IMR-90 (cell line): ENCODE measurements at regions not wholly inside any gene's neighbourhood (a gene's known extent, or its start where the extent isn't known, plus 50 kb on each side); places are given as distances from the start of the nearest gene placed in this dataset.

Experiments
- ATAC-seq: fragments of 200-7000 bp; cut with Tn5 transposase; 2 replicates; pipeline ENCODE4 v1.9.1; 2020; ENCODE audit warnings: low read depth, mild to moderate bottlenecking, moderate library complexity
- BruUV-seq: library from RNA; stranded (reverse); fragments of 400-500 nt; replicated peaks from 2 replicates; lab custom pipeline; 2021; lab: Mats Ljungman, UMichigan
- CTCF ChIA-PET: fragments of 300-600 bp; formaldehyde crosslinking; extraction: SDS; loops from one replicate; lab custom pipeline; 2021; ENCODE audit warnings: antibody characterized with exemption; lab: Yijun Ruan, JAX
- POLR2A ChIA-PET: fragments of 300-600 bp; sonication (Branson Sonifier 250); formaldehyde crosslinking; loops from one replicate; lab custom pipeline; 2022; ENCODE audit warnings: antibody characterized with exemption; ENCODE audit not compliant: unreplicated experiment; lab: Charles Lee
- DNase-seq: peaks from one replicate; pipeline ENCODE4 v3.0.0; 2013
- H2AFZ ChIP-seq: replicated peaks from 2 replicates; pipeline ENCODE3; 2013; ENCODE audit warnings: low read length, mild to moderate bottlenecking; ENCODE audit not compliant: poor library complexity
- H2AK5ac ChIP-seq: 2 replicates; pipeline ENCODE4 v1.6.1; 2013; ENCODE audit warnings: low read depth, low read length, inconsistent platforms
- H2AK9ac ChIP-seq: replicated peaks from 2 replicates; pipeline ENCODE3; 2013; ENCODE audit warnings: mild to moderate bottlenecking, low read depth, low read length, moderate library complexity; ENCODE audit not compliant: poor library complexity
- H2BK120ac ChIP-seq: 2 replicates; pipeline ENCODE4 v1.6.1; 2013; ENCODE audit warnings: low read depth, low read length, inconsistent platforms
- H2BK15ac ChIP-seq: 3 replicates; pipeline ENCODE4 v1.6.1; 2013; ENCODE audit warnings: low read depth, low read length, inconsistent platforms
- H2BK20ac ChIP-seq: 2 replicates; pipeline ENCODE4 v1.6.1; 2013; ENCODE audit warnings: low read depth, mild to moderate bottlenecking, inconsistent platforms, low read length, moderate library complexity
- H2BK5ac ChIP-seq: 2 replicates; pipeline ENCODE4 v1.6.1; 2013; ENCODE audit warnings: mild to moderate bottlenecking, low read depth, low read length, inconsistent platforms; ENCODE audit not compliant: poor library complexity, severe bottlenecking
- H3K14ac ChIP-seq: replicated peaks from 2 replicates; pipeline ENCODE4 v1.6.1; 2013; ENCODE audit warnings: low read depth, low read length, inconsistent platforms
- H3K18ac ChIP-seq: 2 replicates; pipeline ENCODE4 v1.6.1; 2013; ENCODE audit warnings: low read depth, low read length, control low read depth
- H3K23ac ChIP-seq: 2 replicates; pipeline ENCODE4 v1.6.1; 2013; ENCODE audit warnings: low read depth, low read length, inconsistent platforms
- H3K27ac ChIP-seq: 2 replicates; pipeline ENCODE4 v1.5.1; 2013; ENCODE audit warnings: mild to moderate bottlenecking, control low read depth, low read length; ENCODE audit not compliant: insufficient read depth
- H3K27me3 ChIP-seq: 2 replicates; pipeline ENCODE4 v1.6.1; 2013; ENCODE audit warnings: low read length; ENCODE audit not compliant: control insufficient read depth, insufficient read depth
- H3K36me3 ChIP-seq: 2 replicates; pipeline ENCODE4 v1.6.1; 2013; ENCODE audit warnings: low read length, mixed read lengths; ENCODE audit not compliant: control insufficient read depth, insufficient read depth
- H3K4ac ChIP-seq: 2 replicates; pipeline ENCODE4 v1.6.1; 2013; ENCODE audit warnings: low read depth, low read length, inconsistent platforms
- H3K4me1 ChIP-seq: 2 replicates; pipeline ENCODE4 v1.6.1; 2013; ENCODE audit warnings: low read length, mixed read lengths; ENCODE audit not compliant: control insufficient read depth, insufficient read depth
- H3K4me2 ChIP-seq: 2 replicates; pipeline ENCODE4 v1.6.1; 2013; ENCODE audit warnings: low read depth, mild to moderate bottlenecking, control low read depth, low read length, moderate library complexity
- H3K4me3 ChIP-seq: 2 replicates; pipeline ENCODE4 v1.5.1; 2013; ENCODE audit warnings: low read depth, mild to moderate bottlenecking, control low read depth, low read length, moderate library complexity; ENCODE audit not compliant: insufficient read depth
- H3K56ac ChIP-seq: 2 replicates; pipeline ENCODE4 v1.6.1; 2013; ENCODE audit warnings: low read length, inconsistent platforms; ENCODE audit not compliant: insufficient read depth; ENCODE audit errors: extremely low read depth
- H3K79me1 ChIP-seq, 2 experiments: 2 replicates each; pipeline ENCODE4 v1.6.1; 2013; ENCODE audit warnings: low read length in 2 of 2, inconsistent platforms in 1 of 2, low read depth in 1 of 2
- H3K9ac ChIP-seq: 2 replicates; pipeline ENCODE4 v1.6.1; 2013; ENCODE audit warnings: low read depth, low read length, control low read depth
- H3K9me1 ChIP-seq: 2 replicates; pipeline ENCODE4 v1.6.1; 2013; ENCODE audit warnings: low read length, inconsistent platforms; ENCODE audit not compliant: insufficient read depth
- H3K9me3 ChIP-seq: 2 replicates; pipeline ENCODE4 v1.6.1; 2013; ENCODE audit warnings: low read length; ENCODE audit not compliant: control insufficient read depth, insufficient read depth
- H4K20me1 ChIP-seq: 2 replicates; pipeline ENCODE4 v1.6.1; 2013; ENCODE audit warnings: low read length, inconsistent platforms; ENCODE audit not compliant: insufficient read depth
- H4K5ac ChIP-seq: 2 replicates; pipeline ENCODE4 v1.6.1; 2013; ENCODE audit warnings: mild to moderate bottlenecking, low read depth, low read length, control low read depth
- H4K8ac ChIP-seq, 2 experiments: 2 replicates each; pipeline ENCODE4 v1.6.1; 2013; ENCODE audit warnings: low read depth in 2 of 2, low read length in 2 of 2, control low read depth in 1 of 2, inconsistent platforms in 1 of 2
- H4K91ac ChIP-seq: 2 replicates; pipeline ENCODE4 v1.6.1; 2013; ENCODE audit warnings: low read depth, low read length, inconsistent platforms; ENCODE audit not compliant: insufficient read depth
- ELK1 ChIP-seq: fragments of 150-350 bp; IDR thresholded peaks from 2 replicates; pipeline ENCODE4 v1.6.1; 2016; ENCODE audit warnings: low read depth, mild to moderate bottlenecking, low read length, moderate library complexity, borderline replicate concordance
- MAFK ChIP-seq: IDR thresholded peaks from 2 replicates; pipeline ENCODE4 v1.6.1; 2012; ENCODE audit warnings: low read depth, low read length, improper control_type of control experiment
- MAZ ChIP-seq: IDR thresholded peaks from 2 replicates; pipeline ENCODE4 v1.6.1; 2012; ENCODE audit warnings: low read depth, mild to moderate bottlenecking, low read length, improper control_type of control experiment, moderate library complexity, borderline replicate concordance
- POLR2A ChIP-seq: IDR thresholded peaks from 2 replicates; pipeline ENCODE4 v1.6.1; 2012; ENCODE audit warnings: mild to moderate bottlenecking, low read depth, low read length
- USF2 ChIP-seq: fragments of 150-350 bp; IDR thresholded peaks from 2 replicates; pipeline ENCODE4 v1.6.1; 2017; ENCODE audit warnings: mild to moderate bottlenecking, antibody characterized with exemption, low read length, low read depth
- WGBS, 2 experiments: methylation state at CpG; one replicate each; pipeline versions ENCODE4 v1.1.5 to v1.1.7; 2013; ENCODE audit warnings: missing lambda C conversion rate in 2 of 2; ENCODE audit not compliant: insufficient read length in 1 of 2; ENCODE audit errors: extremely low coverage in 2 of 2; 5-methylcytosine and 5-hydroxymethylcytosine counted together
- dilution Hi-C: fragments of 300-500 bp; cut with HindIII; formaldehyde crosslinking; loops from one replicate; pipeline ENCODE4 v1.14.3; 2018; ENCODE audit warnings: low sequenced_read_pairs; ENCODE audit not compliant: unreplicated experiment
- in situ Hi-C: fragments of 300-500 bp; cut with MboI; formaldehyde crosslinking; loops from 3 replicates; pipeline ENCODE4 v1.14.3; 2019; ENCODE audit warnings: low sequenced_read_pairs, inconsistent platforms, mixed read lengths
- intact Hi-C: fragments of 100-400 bp; cut with micrococcal nuclease; formaldehyde crosslinking; loops from 2 replicates; pipeline ENCODE4 v1.10.0; 2022

- Histone ChIP-seq H3K4me2 (no peak overlapping the region), H2AFZ (no peak overlapping the region), H4K20me1 (no peaks in the 10 kb centered on the region), H2BK15ac (no peak overlapping the region), H3K4me3 (no peak overlapping the region), H3K9ac (no peak overlapping the region), H3K27ac (no peak overlapping the region), H3K23ac (no peak overlapping the region), H3K56ac (no peak overlapping the region), H3K18ac (no peak overlapping the region), H3K4me1 (no peaks in the 10 kb centered on the region), H3K4ac (no peak overlapping the region), H3K14ac (no peak overlapping the region), H4K91ac (no peak overlapping the region), H2AK5ac (no peak overlapping the region), H3K36me3 (no peaks in the 10 kb centered on the region), H4K5ac (no peak overlapping the region), H3K79me1 (no peaks in the 10 kb centered on the region), H2AK9ac (no peak overlapping the region), H2BK120ac (no peak overlapping the region), H4K8ac (no peak overlapping the region), H3K27me3 (no peaks in the 10 kb centered on the region), H2BK5ac (no peak overlapping the region), H3K9me1 (no peaks in the 10 kb centered on the region), H3K9me3 (peaks cover 15% of the 10 kb centered on the region; the same call in 1 of the 2 replicates), H2BK20ac (no peak overlapping the region)
- dilution Hi-C loops (no loop called here), in situ Hi-C loops (no loop called here), intact Hi-C loops (no loop called here)
- 40% methylated on average over 1 of the region's 4 CpGs; no CpG with 5 or more reads in 1 of the 2 experiments for WGBS, 2 experiments
- CTCF ChIA-PET = no interaction called here
- no peak for DNase-seq
- POLR2A ChIA-PET = no interaction called here
- BruUV-seq = no TSS peak
- no peak for ATAC-seq
- TF ChIP-seq USF2 = no peak
- TF ChIP-seq POLR2A = no peak
- TF ChIP-seq MAZ = no peak
- no peak for TF ChIP-seq ELK1
- TF ChIP-seq MAFK = no peak
Observed at GRCh38 chr5:3701694-3702093, 106.1 kb downstream of the IRX1 start.
